ENCODE measurements at regions not wholly inside any gene's neighbourhood (a gene's known extent, or its start where the extent isn't known, plus 50 kb on each side); places are given as distances from the start of the nearest gene placed in this dataset.

GRCh38 chr1:88016947-88017346, 667.1 kb upstream of the PKN2 start:
- H2BK120ac ChIP-seq (ENCODE audit: low read depth, low read length) = no peak overlapping the region
- H3K14ac ChIP-seq (ENCODE audit: low read length) = no peak overlapping the region
- no peak overlapping the region for H2BK12ac ChIP-seq (ENCODE audit: low read length)
- H3K9ac ChIP-seq (ENCODE audit: low read depth, low read length, poor library complexity) = no peak overlapping the region
- H4K8ac ChIP-seq (ENCODE audit: low read depth, low read length) = no peak overlapping the region
- H3K4me1 ChIP-seq (ENCODE audit: control insufficient read depth in 2 of 2, insufficient read depth in 1 of 2, low read depth in 1 of 2, low read length in 2 of 2) = no peaks in the 10 kb centered on the region
- H3K18ac ChIP-seq (ENCODE audit: low read length) = no peak overlapping the region
- no CpG with 5 or more reads among the region's 3 CpGs for whole genome bisulfite sequencing, 2 donors (ENCODE audit: extremely low coverage in 2 of 2, insufficient read length in 2 of 2, insufficient replicate concordance in 1 of 2)
- H3K4me2 ChIP-seq (ENCODE audit: insufficient read depth, low read length, poor library complexity, severe bottlenecking) = no peak overlapping the region
- H3K23ac ChIP-seq (ENCODE audit: low read depth, low read length, poor library complexity) = no peak overlapping the region
- H3K27ac ChIP-seq (replicated peaks; ENCODE audit: low read length) = no peak overlapping the region
- no peak overlapping the region for H4K91ac ChIP-seq (ENCODE audit: low read depth, low read length, poor library complexity)
- H3K4me3 ChIP-seq (ENCODE audit: low read length in 2 of 2) = no peak overlapping the region
- no peaks in the 10 kb centered on the region for H3K79me1 ChIP-seq (ENCODE audit: low read depth, low read length)
- H3K36me3 ChIP-seq (replicated peaks in 1 of 2; ENCODE audit: control insufficient read depth in 2 of 2, insufficient read depth in 2 of 2, low read length in 2 of 2) = no peaks in the 10 kb centered on the region
- no peaks in the 10 kb centered on the region for H3K9me3 ChIP-seq (replicated peaks in 1 of 2; ENCODE audit: control insufficient read depth in 2 of 2, insufficient read depth in 1 of 2, low read depth in 1 of 2, low read length in 2 of 2)
- H3K27me3 ChIP-seq (ENCODE audit: control insufficient read depth in 3 of 3, insufficient read depth in 3 of 3, low read depth in 1 of 3, low read length in 3 of 3) = no peaks in the 10 kb centered on the region
- H2BK5ac ChIP-seq (ENCODE audit: low read length) = no peak overlapping the region
- H2AK5ac ChIP-seq (ENCODE audit: low read depth, low read length) = no peak overlapping the region
- no peak for DNase-seq (ENCODE audit: low spot score)
- H2AFZ ChIP-seq (ENCODE audit: low read length) = no peak overlapping the region
- no peak overlapping the region for H3K4ac ChIP-seq (ENCODE audit: low read length)
- no peak overlapping the region for H2BK15ac ChIP-seq (ENCODE audit: low read length)

GRCh38 chr1:88021529-88021928, 662.5 kb upstream of the PKN2 start:
- Histone ChIP-seq H3K27me3 (ENCODE audit: control insufficient read depth in 3 of 3, insufficient read depth in 3 of 3, low read depth in 1 of 3, low read length in 3 of 3) (no peaks in the 10 kb centered on the region), H4K8ac (ENCODE audit: low read depth, low read length) (no peak overlapping the region), H3K4me1 (ENCODE audit: control insufficient read depth in 2 of 2, insufficient read depth in 1 of 2, low read depth in 1 of 2, low read length in 2 of 2) (no peaks in the 10 kb centered on the region), H3K36me3 (replicated peaks in 1 of 2; ENCODE audit: control insufficient read depth in 2 of 2, insufficient read depth in 2 of 2, low read length in 2 of 2) (no peaks in the 10 kb centered on the region), H3K4me2 (ENCODE audit: insufficient read depth, low read length, poor library complexity, severe bottlenecking) (no peak overlapping the region), H3K14ac (ENCODE audit: low read length) (no peak overlapping the region), H3K9me3 (replicated peaks in 1 of 2; ENCODE audit: control insufficient read depth in 2 of 2, insufficient read depth in 1 of 2, low read depth in 1 of 2, low read length in 2 of 2) (no peaks in the 10 kb centered on the region), H3K79me1 (ENCODE audit: low read depth, low read length) (no peaks in the 10 kb centered on the region), H2BK12ac (ENCODE audit: low read length) (no peak overlapping the region), H3K23ac (ENCODE audit: low read depth, low read length, poor library complexity) (no peak overlapping the region), H3K4me3 (ENCODE audit: low read length in 2 of 2) (no peak overlapping the region), H2BK120ac (ENCODE audit: low read depth, low read length) (no peak overlapping the region), H2AK5ac (ENCODE audit: low read depth, low read length) (no peak overlapping the region), H3K4ac (ENCODE audit: low read length) (no peak overlapping the region), H2BK15ac (ENCODE audit: low read length) (no peak overlapping the region), H3K18ac (ENCODE audit: low read length) (no peak overlapping the region), H4K91ac (ENCODE audit: low read depth, low read length, poor library complexity) (no peak overlapping the region), H2AFZ (ENCODE audit: low read length) (no peak overlapping the region), H3K27ac (replicated peaks; ENCODE audit: low read length) (no peak overlapping the region), H2BK5ac (ENCODE audit: low read length) (no peak overlapping the region), H3K9ac (ENCODE audit: low read depth, low read length, poor library complexity) (no peak overlapping the region)
- WGBS, 2 donors (ENCODE audit: extremely low coverage in 2 of 2, insufficient read length in 2 of 2, insufficient replicate concordance in 1 of 2) = no CpG with 5 or more reads among the region's 1 CpG
- DNase-seq (ENCODE audit: low spot score) = no peak

- no peak overlapping the region for H2BK12ac ChIP-seq (ENCODE audit: low read length)
- H3K4me3 ChIP-seq (ENCODE audit: low read length in 2 of 2) = no peak overlapping the region
- H3K18ac ChIP-seq (ENCODE audit: low read length) = no peak overlapping the region
- H3K23ac ChIP-seq (ENCODE audit: low read depth, low read length, poor library complexity) = no peak overlapping the region
- H4K8ac ChIP-seq (ENCODE audit: low read depth, low read length) = no peak overlapping the region
- no CpG with 5 or more reads among the region's 4 CpGs for WGBS, 2 donors (ENCODE audit: extremely low coverage in 2 of 2, insufficient read length in 2 of 2, insufficient replicate concordance in 1 of 2)
- H4K91ac ChIP-seq (ENCODE audit: low read depth, low read length, poor library complexity) = no peak overlapping the region
- H2AK5ac ChIP-seq (ENCODE audit: low read depth, low read length) = no peak overlapping the region
- H3K27me3 ChIP-seq (ENCODE audit: control insufficient read depth in 3 of 3, insufficient read depth in 3 of 3, low read depth in 1 of 3, low read length in 3 of 3) = no peaks in the 10 kb centered on the region
- no peak overlapping the region for H3K14ac ChIP-seq (ENCODE audit: low read length)
- H3K27ac ChIP-seq (replicated peaks; ENCODE audit: low read length) = no peak overlapping the region
- no peaks in the 10 kb centered on the region for H3K36me3 ChIP-seq (replicated peaks in 1 of 2; ENCODE audit: control insufficient read depth in 2 of 2, insufficient read depth in 2 of 2, low read length in 2 of 2)
- H3K79me1 ChIP-seq (ENCODE audit: low read depth, low read length) = no peaks in the 10 kb centered on the region
- DNase-seq (ENCODE audit: low spot score) = no peak
- no peak overlapping the region for H3K9ac ChIP-seq (ENCODE audit: low read depth, low read length, poor library complexity)
- H3K4me1 ChIP-seq (ENCODE audit: control insufficient read depth in 2 of 2, insufficient read depth in 1 of 2, low read depth in 1 of 2, low read length in 2 of 2) = no peaks in the 10 kb centered on the region
- no peaks in the 10 kb centered on the region for H3K9me3 ChIP-seq (replicated peaks in 1 of 2; ENCODE audit: control insufficient read depth in 2 of 2, insufficient read depth in 1 of 2, low read depth in 1 of 2, low read length in 2 of 2)
- no peak overlapping the region for H2AFZ ChIP-seq (ENCODE audit: low read length)
- no peak overlapping the region for H3K4me2 ChIP-seq (ENCODE audit: insufficient read depth, low read length, poor library complexity, severe bottlenecking)
- no peak overlapping the region for H2BK5ac ChIP-seq (ENCODE audit: low read length)
- H3K4ac ChIP-seq (ENCODE audit: low read length) = no peak overlapping the region
- H2BK15ac ChIP-seq (ENCODE audit: low read length) = no peak overlapping the region
- H2BK120ac ChIP-seq (ENCODE audit: low read depth, low read length) = no peak overlapping the region
Measured at GRCh38 chr1:88022516-88022915, 661.6 kb upstream of the PKN2 start.

- H3K4me3 ChIP-seq (ENCODE audit: low read length in 2 of 2) = no peak overlapping the region
- H2AK5ac ChIP-seq (ENCODE audit: low read depth, low read length) = no peak overlapping the region
- H2BK15ac ChIP-seq (ENCODE audit: low read length) = no peak overlapping the region
- H3K4ac ChIP-seq (ENCODE audit: low read length) = no peak overlapping the region
- no peaks in the 10 kb centered on the region for H3K9me3 ChIP-seq (replicated peaks in 1 of 2; ENCODE audit: control insufficient read depth in 2 of 2, insufficient read depth in 1 of 2, low read depth in 1 of 2, low read length in 2 of 2)
- no peaks in the 10 kb centered on the region for H3K27me3 ChIP-seq (ENCODE audit: control insufficient read depth in 3 of 3, insufficient read depth in 3 of 3, low read depth in 1 of 3, low read length in 3 of 3)
- H3K27ac ChIP-seq (replicated peaks; ENCODE audit: low read length) = no peak overlapping the region
- WGBS, 2 donors (ENCODE audit: extremely low coverage in 2 of 2, insufficient read length in 2 of 2, insufficient replicate concordance in 1 of 2) = no CpG with 5 or more reads among the region's 2 CpGs
- H2BK12ac ChIP-seq (ENCODE audit: low read length) = no peak overlapping the region
- H3K23ac ChIP-seq (ENCODE audit: low read depth, low read length, poor library complexity) = no peak overlapping the region
- no peak overlapping the region for H3K9ac ChIP-seq (ENCODE audit: low read depth, low read length, poor library complexity)
- no peak overlapping the region for H4K8ac ChIP-seq (ENCODE audit: low read depth, low read length)
- H3K4me2 ChIP-seq (ENCODE audit: insufficient read depth, low read length, poor library complexity, severe bottlenecking) = no peak overlapping the region
- DNase-seq (ENCODE audit: low spot score) = no peak
- no peak overlapping the region for H2AFZ ChIP-seq (ENCODE audit: low read length)
- H3K18ac ChIP-seq (ENCODE audit: low read length) = no peak overlapping the region
- H3K36me3 ChIP-seq (replicated peaks in 1 of 2; ENCODE audit: control insufficient read depth in 2 of 2, insufficient read depth in 2 of 2, low read length in 2 of 2) = no peaks in the 10 kb centered on the region
- H3K4me1 ChIP-seq (ENCODE audit: control insufficient read depth in 2 of 2, insufficient read depth in 1 of 2, low read depth in 1 of 2, low read length in 2 of 2) = no peaks in the 10 kb centered on the region
- no peak overlapping the region for H2BK120ac ChIP-seq (ENCODE audit: low read depth, low read length)
- no peaks in the 10 kb centered on the region for H3K79me1 ChIP-seq (ENCODE audit: low read depth, low read length)
- no peak overlapping the region for H4K91ac ChIP-seq (ENCODE audit: low read depth, low read length, poor library complexity)
- H2BK5ac ChIP-seq (ENCODE audit: low read length) = no peak overlapping the region
- H3K14ac ChIP-seq (ENCODE audit: low read length) = no peak overlapping the region
Measured at GRCh38 chr1:88029142-88029541, 654.9 kb upstream of the PKN2 start.
